ENCODE measurements at regions not wholly inside any gene's neighbourhood (a gene's known extent, or its start where the extent isn't known, plus 50 kb on each side); places are given as distances from the start of the nearest gene placed in this dataset.

GRCh38 chr5:89973516-89973915 lies 436.0 kb downstream of the CETN3 start:
- no peaks in the 10 kb centered on the region for H3K4me1 ChIP-seq
- H3K9me3 ChIP-seq, result no peaks in the 10 kb centered on the region
- H3K4me3 ChIP-seq, result no peak overlapping the region
- TF ChIP-seq POLR2A (IDR thresholded peaks at IDR 0.05) (no peak), CTCF (IDR thresholded peaks at IDR 0.05) (no peak)
- intact Hi-C loops (cut with DNase I), result no loop called here
- no peak overlapping the region for H3K27ac ChIP-seq
- no peaks in the 10 kb centered on the region for H3K36me3 ChIP-seq
- DNase-seq, result no peak
- WGBS (ENCODE audit: insufficient coverage, low coverage, low lambda C conversion rate, missing lambda C conversion rate), result 42% methylated on average over 2 of the region's 2 CpGs
- no peaks in the 10 kb centered on the region for H3K27me3 ChIP-seq
- no peak for ATAC-seq

- Histone ChIP-seq H3K27me3 (no peaks in the 10 kb centered on the region), H3K27ac (no peak overlapping the region), H3K4me1 (no peaks in the 10 kb centered on the region), H3K9me3 (no peaks in the 10 kb centered on the region), H3K36me3 (no peaks in the 10 kb centered on the region), H3K4me3 (no peak overlapping the region)
- WGBS (ENCODE audit: insufficient coverage, low coverage, low lambda C conversion rate, missing lambda C conversion rate), result 47% methylated on average over 3 of the region's 3 CpGs
- ATAC-seq (no peak), DNase-seq (no peak)
- intact Hi-C loops (cut with DNase I), result no loop called here
- TF ChIP-seq CTCF (IDR thresholded peaks at IDR 0.05), result no peak
These were observed 436.7 kb downstream of the CETN3 start for GRCh38 chr5:89972901-89973300.

- no peak for TF ChIP-seq CTCF (IDR thresholded peaks at IDR 0.05)
- no peak for TF ChIP-seq POLR2A (IDR thresholded peaks at IDR 0.05)
- no peaks in the 10 kb centered on the region for H3K4me1 ChIP-seq
- WGBS (ENCODE audit: insufficient coverage, low coverage, low lambda C conversion rate, missing lambda C conversion rate), result 37% methylated on average over 4 of the region's 4 CpGs
- no peaks in the 10 kb centered on the region for H3K27me3 ChIP-seq
- H3K27ac ChIP-seq, result no peak overlapping the region
- ATAC-seq, result peak in 1 of 4 donors; percentile 26
- no peak overlapping the region for H3K4me3 ChIP-seq
- no peaks in the 10 kb centered on the region for H3K36me3 ChIP-seq
- intact Hi-C loops (cut with DNase I), result no loop called here
- DNase-seq, result no peak
- H3K9me3 ChIP-seq, result no peaks in the 10 kb centered on the region
These were observed 440.6 kb downstream of the CETN3 start for GRCh38 chr5:89968958-89969381.

- Histone ChIP-seq H3K4me3 (no peak overlapping the region), H3K9me3 (no peaks in the 10 kb centered on the region), H3K27ac (no peak overlapping the region), H3K4me1 (no peaks in the 10 kb centered on the region), H3K27me3 (no peaks in the 10 kb centered on the region), H3K36me3 (no peaks in the 10 kb centered on the region)
- ATAC-seq, result no peak
- intact Hi-C loops (cut with DNase I), result no loop called here
- TF ChIP-seq POLR2A (IDR thresholded peaks at IDR 0.05) (no peak), CTCF (IDR thresholded peaks at IDR 0.05) (no peak)
- WGBS (ENCODE audit: insufficient coverage, low coverage, low lambda C conversion rate, missing lambda C conversion rate), result 37% methylated on average over 1 of the region's 1 CpG
- no peak for DNase-seq
These were observed 441.6 kb downstream of the CETN3 start for GRCh38 chr5:89967771-89968444.

- TF ChIP-seq POLR2A (IDR thresholded peaks at IDR 0.05) (no peak), CTCF (IDR thresholded peaks at IDR 0.05) (no peak)
- Histone ChIP-seq H3K36me3 (no peaks in the 10 kb centered on the region), H3K27me3 (no peaks in the 10 kb centered on the region), H3K4me1 (no peaks in the 10 kb centered on the region), H3K4me3 (no peak overlapping the region), H3K9me3 (no peaks in the 10 kb centered on the region), H3K27ac (no peak overlapping the region)
- WGBS (ENCODE audit: insufficient coverage, low coverage, low lambda C conversion rate, missing lambda C conversion rate), result 57% methylated on average over 1 of the region's 1 CpG
- ATAC-seq (no peak), DNase-seq (no peak)
- intact Hi-C loops (cut with DNase I), result no loop called here
These were observed 452.7 kb downstream of the CETN3 start for GRCh38 chr5:89956838-89957237.
